ENCODE measurements at regions not wholly inside any gene's neighbourhood (a gene's known extent, or its start where the extent isn't known, plus 50 kb on each side); places are given as distances from the start of the nearest gene placed in this dataset.

- no peak for TF ChIP-seq CTCF (conservative IDR thresholded peaks at IDR 0.05; ENCODE audit: low read depth, low read length)
- no peak for TF ChIP-seq EZH2 (IDR thresholded peaks at IDR 0.05; ENCODE audit: borderline replicate concordance, low read depth, low read length, poor library complexity, severe bottlenecking)
These were observed 383.6 kb downstream of the GADD45G start for GRCh38 chr9:89988458-89988857.
